Type B pancreatic cell (in vitro differentiated cells): ENCODE measurements at regions not wholly inside any gene's neighbourhood (a gene's known extent, or its start where the extent isn't known, plus 50 kb on each side); places are given as distances from the start of the nearest gene placed in this dataset.
A peak's percentile ranks its signal among the peaks of the same experiment; 100 is the strongest.

ENCODE experiments used
- DNase-seq: peaks from one replicate; pipeline ENCODE4 v3.0.0; 2021; ENCODE audit warnings: mixed read lengths; ENCODE audit not compliant: unreplicated experiment; ENCODE audit errors: extremely low spot score
- H3K27ac Mint-ChIP-seq: 2 replicates; pipeline ENCODE4 v1.8.0; 2021; ENCODE audit warnings: mild to moderate bottlenecking, mixed read lengths
- H3K27me3 Mint-ChIP-seq: 2 replicates; pipeline ENCODE4 v1.8.0; 2021; ENCODE audit warnings: mixed read lengths
- H3K36me3 Mint-ChIP-seq: 2 replicates; pipeline ENCODE4 v1.8.0; 2021; ENCODE audit warnings: mixed read lengths
- H3K4me1 Mint-ChIP-seq: one replicate; pipeline ENCODE4 v1.8.0; 2021; ENCODE audit warnings: mixed read lengths; ENCODE audit not compliant: unreplicated experiment
- H3K4me3 Mint-ChIP-seq: 2 replicates; pipeline ENCODE4 v1.8.0; 2021; ENCODE audit warnings: mild to moderate bottlenecking, mixed read lengths
- H3K9me3 Mint-ChIP-seq: 2 replicates; pipeline ENCODE4 v1.8.0; 2021; ENCODE audit warnings: mixed read lengths
- TF ChIP-seq, protein P1 (sequence below): fragments of 200-600 bp; sonication (generic); conservative IDR thresholded peaks from 2 replicates; pipeline ENCODE4 v1.5.0; 2021; ENCODE audit warnings: antibody characterized with exemption, mild to moderate bottlenecking

- Mint-ChIP-seq H3K4me3 (no peak overlapping the region), H3K36me3 (no peaks in the 10 kb centered on the region), H3K27me3 (no peaks in the 10 kb centered on the region), H3K27ac (no peak overlapping the region), H3K4me1 (peaks cover 3% of the 10 kb centered on the region), H3K9me3 (no peaks in the 10 kb centered on the region)
- TF ChIP-seq, protein P1, sequence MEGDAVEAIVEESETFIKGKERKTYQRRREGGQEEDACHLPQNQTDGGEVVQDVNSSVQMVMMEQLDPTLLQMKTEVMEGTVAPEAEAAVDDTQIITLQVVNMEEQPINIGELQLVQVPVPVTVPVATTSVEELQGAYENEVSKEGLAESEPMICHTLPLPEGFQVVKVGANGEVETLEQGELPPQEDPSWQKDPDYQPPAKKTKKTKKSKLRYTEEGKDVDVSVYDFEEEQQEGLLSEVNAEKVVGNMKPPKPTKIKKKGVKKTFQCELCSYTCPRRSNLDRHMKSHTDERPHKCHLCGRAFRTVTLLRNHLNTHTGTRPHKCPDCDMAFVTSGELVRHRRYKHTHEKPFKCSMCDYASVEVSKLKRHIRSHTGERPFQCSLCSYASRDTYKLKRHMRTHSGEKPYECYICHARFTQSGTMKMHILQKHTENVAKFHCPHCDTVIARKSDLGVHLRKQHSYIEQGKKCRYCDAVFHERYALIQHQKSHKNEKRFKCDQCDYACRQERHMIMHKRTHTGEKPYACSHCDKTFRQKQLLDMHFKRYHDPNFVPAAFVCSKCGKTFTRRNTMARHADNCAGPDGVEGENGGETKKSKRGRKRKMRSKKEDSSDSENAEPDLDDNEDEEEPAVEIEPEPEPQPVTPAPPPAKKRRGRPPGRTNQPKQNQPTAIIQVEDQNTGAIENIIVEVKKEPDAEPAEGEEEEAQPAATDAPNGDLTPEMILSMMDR: no peak
- DNase-seq: no peak
Measured at GRCh38 chr7:106600569-106601373, 60.2 kb downstream of the CCDC71L start.

DNA sequence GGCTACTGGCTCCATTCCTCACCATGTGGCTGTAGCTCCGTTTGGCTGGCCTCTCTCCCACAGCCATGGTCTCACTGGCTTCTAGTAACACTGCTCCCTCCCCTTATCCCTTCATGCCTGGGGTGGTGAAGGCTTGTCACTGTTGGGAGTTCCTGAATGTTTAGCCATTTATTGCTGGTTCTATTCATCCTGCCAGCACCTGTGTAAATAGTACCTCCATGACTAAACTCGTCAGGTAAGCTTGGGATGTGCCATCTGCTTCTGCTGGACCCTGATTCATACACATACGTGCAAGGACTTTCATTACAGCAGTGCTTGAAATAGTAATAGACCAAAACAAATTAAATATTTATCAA is 61.6 kb downstream of the CCDC71L start:
- H3K4me1 Mint-ChIP-seq: peaks cover 3% of the 10 kb centered on the region
- H3K27ac Mint-ChIP-seq: no peak overlapping the region
- H3K36me3 Mint-ChIP-seq: no peaks in the 10 kb centered on the region
- no peak for DNase-seq
- H3K4me3 Mint-ChIP-seq: no peak overlapping the region
- H3K27me3 Mint-ChIP-seq: no peaks in the 10 kb centered on the region
- TF ChIP-seq, protein P1: no peak
- no peaks in the 10 kb centered on the region for H3K9me3 Mint-ChIP-seq

- no peaks in the 10 kb centered on the region for H3K27me3 Mint-ChIP-seq
- H3K4me1 Mint-ChIP-seq: peaks cover 3% of the 10 kb centered on the region
- TF ChIP-seq, protein P1: no peak
- DNase-seq: no peak
- peak overlapping the region; percentile 85 for H3K4me3 Mint-ChIP-seq
- H3K36me3 Mint-ChIP-seq: no peaks in the 10 kb centered on the region
- no peaks in the 10 kb centered on the region for H3K9me3 Mint-ChIP-seq
- H3K27ac Mint-ChIP-seq: peak overlapping the region; percentile 80
Measured at GRCh38 chr7:106598663-106599342, 62.2 kb downstream of the CCDC71L start.

- Mint-ChIP-seq H3K9me3 (no peaks in the 10 kb centered on the region), H3K4me1 (peaks cover 3% of the 10 kb centered on the region), H3K36me3 (no peaks in the 10 kb centered on the region), H3K27ac (no peak overlapping the region), H3K4me3 (no peak overlapping the region), H3K27me3 (no peaks in the 10 kb centered on the region)
- DNase-seq: no peak
- TF ChIP-seq, protein P1: no peak
Measured at GRCh38 chr7:106597751-106598546, 63.0 kb downstream of the CCDC71L start.

GRCh38 chr7:106597014-106597413 is 63.9 kb downstream of the CCDC71L start:
- H3K27me3 Mint-ChIP-seq: no peaks in the 10 kb centered on the region
- H3K27ac Mint-ChIP-seq: no peak overlapping the region
- no peaks in the 10 kb centered on the region for H3K36me3 Mint-ChIP-seq
- H3K4me3 Mint-ChIP-seq: no peak overlapping the region
- TF ChIP-seq, protein P1: no peak
- H3K9me3 Mint-ChIP-seq: no peaks in the 10 kb centered on the region
- H3K4me1 Mint-ChIP-seq: peaks cover 3% of the 10 kb centered on the region
- DNase-seq: no peak
